Activated CD4-positive, alpha-beta T cell treated with anti-CD3 and anti-CD28 coated beads, Interleukin-2, amount 50 U/mL, for 4 hours (primary cell): ENCODE measurements at regions not wholly inside any gene's neighbourhood (a gene's known extent, or its start where the extent isn't known, plus 50 kb on each side); places are given as distances from the start of the nearest gene placed in this dataset.

Source experiments
- DNase-seq, 2 experiments: peaks; one replicate each; pipeline ENCODE4 v3.0.0-alpha.2; 2020

GRCh38 chr2:6425032-6425431 is 440.7 kb downstream of the CMPK2 start:
- no peak for DNase-seq

- no peak for DNase-seq
These were observed 436.3 kb downstream of the CMPK2 start for GRCh38 chr2:6429210-6429986.

- no peak for DNase-seq
These were observed 431.3 kb downstream of the CMPK2 start for GRCh38 chr2:6434438-6434837.

GRCh38 chr2:6441800-6442199 is 423.9 kb downstream of the CMPK2 start:
- no peak for DNase-seq

GRCh38 chr2:6442252-6442985 is 423.3 kb downstream of the CMPK2 start:
- DNase-seq, result no peak

GRCh38 chr2:6443061-6443823 is 422.5 kb downstream of the CMPK2 start:
- DNase-seq, result no peak

- no peak for DNase-seq
These were observed 421.2 kb downstream of the CMPK2 start for GRCh38 chr2:6444514-6444913.

- no peak for DNase-seq
These were observed 420.6 kb downstream of the CMPK2 start for GRCh38 chr2:6445156-6445555.

- DNase-seq, result no peak
These were observed 418.6 kb downstream of the CMPK2 start for GRCh38 chr2:6446938-6447608.

GRCh38 chr2:6448893-6449292 is 416.8 kb downstream of the CMPK2 start:
- no peak for DNase-seq

GRCh38 chr2:6449343-6449742 is 416.4 kb downstream of the CMPK2 start:
- no peak for DNase-seq

- DNase-seq, result no peak
These were observed 412.8 kb downstream of the CMPK2 start for GRCh38 chr2:6452702-6453481.

GRCh38 chr2:6454286-6454990 is 411.3 kb downstream of the CMPK2 start:
- no peak for DNase-seq

GRCh38 chr2:6459138-6459537 is 406.6 kb downstream of the CMPK2 start:
- DNase-seq, result no peak

GRCh38 chr2:6470518-6470917 is 395.2 kb downstream of the CMPK2 start:
- no peak for DNase-seq

GRCh38 chr2:6471419-6471818 is 394.3 kb downstream of the CMPK2 start:
- no peak for DNase-seq

GRCh38 chr2:6474161-6475140 is 391.3 kb downstream of the CMPK2 start:
- DNase-seq, result no peak

- no peak for DNase-seq
These were observed 390.4 kb downstream of the CMPK2 start for GRCh38 chr2:6475155-6475940.

- DNase-seq, result no peak
These were observed 385.2 kb downstream of the CMPK2 start for GRCh38 chr2:6480514-6480913.
